IMR-90 (cell line): ENCODE measurements at regions not wholly inside any gene's neighbourhood (a gene's known extent, or its start where the extent isn't known, plus 50 kb on each side); places are given as distances from the start of the nearest gene placed in this dataset.

ENCODE experiments used
- ATAC-seq: fragments of 200-7000 bp; cut with Tn5 transposase; 2 replicates; pipeline ENCODE4 v1.9.1; 2020; ENCODE audit warnings: low read depth, mild to moderate bottlenecking, moderate library complexity
- BruUV-seq: library from RNA; stranded (reverse); fragments of 400-500 nt; replicated peaks from 2 replicates; lab custom pipeline; 2021; lab: Mats Ljungman, UMichigan
- CTCF ChIA-PET: fragments of 300-600 bp; formaldehyde crosslinking; extraction: SDS; loops from one replicate; lab custom pipeline; 2021; ENCODE audit warnings: antibody characterized with exemption; lab: Yijun Ruan, JAX
- POLR2A ChIA-PET: fragments of 300-600 bp; sonication (Branson Sonifier 250); formaldehyde crosslinking; loops from one replicate; lab custom pipeline; 2022; ENCODE audit warnings: antibody characterized with exemption; ENCODE audit not compliant: unreplicated experiment; lab: Charles Lee
- DNase-seq: peaks from one replicate; pipeline ENCODE4 v3.0.0; 2013
- H2AFZ ChIP-seq: replicated peaks from 2 replicates; pipeline ENCODE3; 2013; ENCODE audit warnings: low read length, mild to moderate bottlenecking; ENCODE audit not compliant: poor library complexity
- H2AK5ac ChIP-seq: 2 replicates; pipeline ENCODE4 v1.6.1; 2013; ENCODE audit warnings: low read depth, low read length, inconsistent platforms
- H2AK9ac ChIP-seq: replicated peaks from 2 replicates; pipeline ENCODE3; 2013; ENCODE audit warnings: mild to moderate bottlenecking, low read depth, low read length, moderate library complexity; ENCODE audit not compliant: poor library complexity
- H2BK120ac ChIP-seq: 2 replicates; pipeline ENCODE4 v1.6.1; 2013; ENCODE audit warnings: low read depth, low read length, inconsistent platforms
- H2BK15ac ChIP-seq: 3 replicates; pipeline ENCODE4 v1.6.1; 2013; ENCODE audit warnings: low read depth, low read length, inconsistent platforms
- H2BK20ac ChIP-seq: 2 replicates; pipeline ENCODE4 v1.6.1; 2013; ENCODE audit warnings: low read depth, mild to moderate bottlenecking, inconsistent platforms, low read length, moderate library complexity
- H2BK5ac ChIP-seq: 2 replicates; pipeline ENCODE4 v1.6.1; 2013; ENCODE audit warnings: mild to moderate bottlenecking, low read depth, low read length, inconsistent platforms; ENCODE audit not compliant: poor library complexity, severe bottlenecking
- H3K14ac ChIP-seq: replicated peaks from 2 replicates; pipeline ENCODE4 v1.6.1; 2013; ENCODE audit warnings: low read depth, low read length, inconsistent platforms
- H3K18ac ChIP-seq: 2 replicates; pipeline ENCODE4 v1.6.1; 2013; ENCODE audit warnings: low read depth, low read length, control low read depth
- H3K23ac ChIP-seq: 2 replicates; pipeline ENCODE4 v1.6.1; 2013; ENCODE audit warnings: low read depth, low read length, inconsistent platforms
- H3K27ac ChIP-seq: 2 replicates; pipeline ENCODE4 v1.5.1; 2013; ENCODE audit warnings: mild to moderate bottlenecking, control low read depth, low read length; ENCODE audit not compliant: insufficient read depth
- H3K27me3 ChIP-seq: 2 replicates; pipeline ENCODE4 v1.6.1; 2013; ENCODE audit warnings: low read length; ENCODE audit not compliant: control insufficient read depth, insufficient read depth
- H3K36me3 ChIP-seq: 2 replicates; pipeline ENCODE4 v1.6.1; 2013; ENCODE audit warnings: low read length, mixed read lengths; ENCODE audit not compliant: control insufficient read depth, insufficient read depth
- H3K4ac ChIP-seq: 2 replicates; pipeline ENCODE4 v1.6.1; 2013; ENCODE audit warnings: low read depth, low read length, inconsistent platforms
- H3K4me1 ChIP-seq: 2 replicates; pipeline ENCODE4 v1.6.1; 2013; ENCODE audit warnings: low read length, mixed read lengths; ENCODE audit not compliant: control insufficient read depth, insufficient read depth
- H3K4me2 ChIP-seq: 2 replicates; pipeline ENCODE4 v1.6.1; 2013; ENCODE audit warnings: low read depth, mild to moderate bottlenecking, control low read depth, low read length, moderate library complexity
- H3K4me3 ChIP-seq: 2 replicates; pipeline ENCODE4 v1.5.1; 2013; ENCODE audit warnings: low read depth, mild to moderate bottlenecking, control low read depth, low read length, moderate library complexity; ENCODE audit not compliant: insufficient read depth
- H3K56ac ChIP-seq: 2 replicates; pipeline ENCODE4 v1.6.1; 2013; ENCODE audit warnings: low read length, inconsistent platforms; ENCODE audit not compliant: insufficient read depth; ENCODE audit errors: extremely low read depth
- H3K79me1 ChIP-seq, 2 experiments: 2 replicates each; pipeline ENCODE4 v1.6.1; 2013; ENCODE audit warnings: low read length in 2 of 2, inconsistent platforms in 1 of 2, low read depth in 1 of 2
- H3K9ac ChIP-seq: 2 replicates; pipeline ENCODE4 v1.6.1; 2013; ENCODE audit warnings: low read depth, low read length, control low read depth
- H3K9me1 ChIP-seq: 2 replicates; pipeline ENCODE4 v1.6.1; 2013; ENCODE audit warnings: low read length, inconsistent platforms; ENCODE audit not compliant: insufficient read depth
- H3K9me3 ChIP-seq: 2 replicates; pipeline ENCODE4 v1.6.1; 2013; ENCODE audit warnings: low read length; ENCODE audit not compliant: control insufficient read depth, insufficient read depth
- H4K20me1 ChIP-seq: 2 replicates; pipeline ENCODE4 v1.6.1; 2013; ENCODE audit warnings: low read length, inconsistent platforms; ENCODE audit not compliant: insufficient read depth
- H4K5ac ChIP-seq: 2 replicates; pipeline ENCODE4 v1.6.1; 2013; ENCODE audit warnings: mild to moderate bottlenecking, low read depth, low read length, control low read depth
- H4K8ac ChIP-seq, 2 experiments: 2 replicates each; pipeline ENCODE4 v1.6.1; 2013; ENCODE audit warnings: low read depth in 2 of 2, low read length in 2 of 2, control low read depth in 1 of 2, inconsistent platforms in 1 of 2
- H4K91ac ChIP-seq: 2 replicates; pipeline ENCODE4 v1.6.1; 2013; ENCODE audit warnings: low read depth, low read length, inconsistent platforms; ENCODE audit not compliant: insufficient read depth
- CEBPB ChIP-seq: IDR thresholded peaks from 2 replicates; pipeline ENCODE4 v1.6.1; 2012; ENCODE audit warnings: low read depth, low read length, improper control_type of control experiment
- CTCF ChIP-seq: conservative IDR thresholded peaks from 2 replicates; pipeline ENCODE4 v1.5.1; 2012; ENCODE audit warnings: mild to moderate bottlenecking, low read depth, low read length, improper control_type of control experiment
- POLR2A ChIP-seq: IDR thresholded peaks from 2 replicates; pipeline ENCODE4 v1.6.1; 2012; ENCODE audit warnings: mild to moderate bottlenecking, low read depth, low read length
- RAD21 ChIP-seq: IDR thresholded peaks from 2 replicates; pipeline ENCODE4 v1.6.1; 2012; ENCODE audit warnings: low read length, improper control_type of control experiment
- WGBS, 2 experiments: methylation state at CpG; one replicate each; pipeline versions ENCODE4 v1.1.5 to v1.1.7; 2013; ENCODE audit warnings: missing lambda C conversion rate in 2 of 2; ENCODE audit not compliant: insufficient read length in 1 of 2; ENCODE audit errors: extremely low coverage in 2 of 2; 5-methylcytosine and 5-hydroxymethylcytosine counted together
- dilution Hi-C: fragments of 300-500 bp; cut with HindIII; formaldehyde crosslinking; loops from one replicate; pipeline ENCODE4 v1.14.3; 2018; ENCODE audit warnings: low sequenced_read_pairs; ENCODE audit not compliant: unreplicated experiment
- in situ Hi-C: fragments of 300-500 bp; cut with MboI; formaldehyde crosslinking; loops from 3 replicates; pipeline ENCODE4 v1.14.3; 2019; ENCODE audit warnings: low sequenced_read_pairs, inconsistent platforms, mixed read lengths
- intact Hi-C: fragments of 100-400 bp; cut with micrococcal nuclease; formaldehyde crosslinking; loops from 2 replicates; pipeline ENCODE4 v1.10.0; 2022

- ATAC-seq: no peak
- ChIA-PET POLR2A (no interaction called here), CTCF (interaction anchor here (0.6 kb wide), 1 partner anchor 454 kb away, joined by 3 read pairs; no protein-coding TSS in a partner anchor)
- Histone ChIP-seq H3K18ac (no peak overlapping the region), H2BK15ac (no peak overlapping the region), H3K23ac (no peak overlapping the region), H2BK5ac (no peak overlapping the region), H2BK20ac (no peak overlapping the region), H3K4ac (no peak overlapping the region), H2BK120ac (no peak overlapping the region), H4K8ac (no peak overlapping the region), H3K9me3 (no peaks in the 10 kb centered on the region), H3K9ac (no peak overlapping the region), H3K27ac (no peak overlapping the region), H3K79me1 (no peaks in the 10 kb centered on the region), H3K4me2 (no peak overlapping the region), H2AK9ac (no peak overlapping the region), H3K27me3 (no peaks in the 10 kb centered on the region), H2AFZ (no peak overlapping the region), H3K4me3 (no peak overlapping the region), H2AK5ac (no peak overlapping the region), H3K36me3 (no peaks in the 10 kb centered on the region), H4K91ac (no peak overlapping the region), H3K4me1 (no peaks in the 10 kb centered on the region), H3K14ac (no peak overlapping the region), H4K5ac (no peak overlapping the region), H3K56ac (no peak overlapping the region), H4K20me1 (no peaks in the 10 kb centered on the region), H3K9me1 (no peaks in the 10 kb centered on the region)
- no TSS peak for BruUV-seq
- WGBS, 2 experiments: no CpG with 5 or more reads among the region's 1 CpG
- no peak for DNase-seq
- in situ Hi-C loops (no loop called here), dilution Hi-C loops (no loop called here), intact Hi-C loops (no loop called here)
- TF ChIP-seq RAD21: no peak
- no peak for TF ChIP-seq CTCF
- no peak for TF ChIP-seq CEBPB
- no peak for TF ChIP-seq POLR2A
Observed at GRCh38 chr15:47917881-47918280, 200.6 kb downstream of the SEMA6D start.
